Mesendoderm (in vitro differentiated cells): ENCODE measurements at regions not wholly inside any gene's neighbourhood (a gene's known extent, or its start where the extent isn't known, plus 50 kb on each side); places are given as distances from the start of the nearest gene placed in this dataset.

Experiments
- DNase-seq: peaks from one replicate; pipeline ENCODE4 v3.0.0; 2013
- H2AK5ac ChIP-seq: 2 replicates; pipeline ENCODE4 v1.6.1; 2013; ENCODE audit warnings: low read length, inconsistent platforms
- H2BK120ac ChIP-seq: 2 replicates; pipeline ENCODE4 v1.6.1; 2013; ENCODE audit warnings: low read depth, mild to moderate bottlenecking, low read length, moderate library complexity, mixed read lengths
- H2BK15ac ChIP-seq: replicated peaks from 2 replicates; pipeline ENCODE4 v1.6.1; 2013; ENCODE audit warnings: low read depth, mild to moderate bottlenecking, moderate library complexity
- H2BK5ac ChIP-seq: 2 replicates; pipeline ENCODE4 v1.6.1; 2013; ENCODE audit warnings: low read length, inconsistent platforms
- H3K18ac ChIP-seq: 2 replicates; pipeline ENCODE4 v1.6.1; 2013; ENCODE audit warnings: mild to moderate bottlenecking, low read length, mixed read lengths
- H3K23ac ChIP-seq: one replicate; pipeline ENCODE4 v1.6.1; 2013; ENCODE audit warnings: low read length
- H3K27ac ChIP-seq: 2 replicates; pipeline ENCODE4 v1.5.1; 2013; ENCODE audit warnings: low read depth, mild to moderate bottlenecking, inconsistent platforms, low read length, moderate library complexity
- H3K27me3 ChIP-seq: 2 replicates; pipeline ENCODE4 v1.6.1; 2013; ENCODE audit warnings: low read length, control low read depth, mild to moderate bottlenecking, inconsistent platforms; ENCODE audit not compliant: insufficient read depth, poor library complexity
- H3K36me3 ChIP-seq: 2 replicates; pipeline ENCODE4 v1.6.1; 2013; ENCODE audit warnings: low read length, inconsistent platforms; ENCODE audit not compliant: control insufficient read depth, insufficient read depth
- H3K4ac ChIP-seq: one replicate; pipeline ENCODE4 v1.6.1; 2013; ENCODE audit warnings: low read depth, mild to moderate bottlenecking, low read length, moderate library complexity
- H3K4me1 ChIP-seq: 2 replicates; pipeline ENCODE4 v1.6.1; 2013; ENCODE audit warnings: low read depth, low read length, inconsistent platforms; ENCODE audit not compliant: control insufficient read depth
- H3K4me2 ChIP-seq: 2 replicates; pipeline ENCODE4 v1.6.1; 2013; ENCODE audit warnings: low read length
- H3K4me3 ChIP-seq: 2 replicates; pipeline ENCODE4 v1.5.1; 2013; ENCODE audit warnings: mild to moderate bottlenecking, low read length
- H3K56ac ChIP-seq: one replicate; pipeline ENCODE4 v1.6.1; 2013; ENCODE audit warnings: low read length
- H3K79me1 ChIP-seq: 2 replicates; pipeline ENCODE4 v1.6.1; 2013; ENCODE audit warnings: low read length, inconsistent platforms
- H3K79me2 ChIP-seq: 2 replicates; pipeline ENCODE4 v1.6.1; 2013; ENCODE audit warnings: mild to moderate bottlenecking, low read length; ENCODE audit not compliant: control insufficient read depth, insufficient read depth
- H3K9ac ChIP-seq: 2 replicates; pipeline ENCODE4 v1.6.1; 2013; ENCODE audit warnings: low read length, inconsistent platforms
- H4K5ac ChIP-seq: one replicate; pipeline ENCODE4 v1.6.1; 2013; ENCODE audit warnings: low read length
- H4K8ac ChIP-seq: one replicate; pipeline ENCODE4 v1.6.1; 2013; ENCODE audit warnings: low read depth, mild to moderate bottlenecking, control low read depth, low read length, moderate library complexity
- WGBS: extraction: QIAGEN DNeasy Blood & Tissue Kit; methylation state at CpG from one replicate; pipeline ENCODE4 v1.1.7; 2013; ENCODE audit warnings: low lambda C conversion rate, missing lambda C conversion rate; ENCODE audit not compliant: insufficient coverage; ENCODE audit errors: extremely low coverage; 5-methylcytosine and 5-hydroxymethylcytosine counted together

DNA sequence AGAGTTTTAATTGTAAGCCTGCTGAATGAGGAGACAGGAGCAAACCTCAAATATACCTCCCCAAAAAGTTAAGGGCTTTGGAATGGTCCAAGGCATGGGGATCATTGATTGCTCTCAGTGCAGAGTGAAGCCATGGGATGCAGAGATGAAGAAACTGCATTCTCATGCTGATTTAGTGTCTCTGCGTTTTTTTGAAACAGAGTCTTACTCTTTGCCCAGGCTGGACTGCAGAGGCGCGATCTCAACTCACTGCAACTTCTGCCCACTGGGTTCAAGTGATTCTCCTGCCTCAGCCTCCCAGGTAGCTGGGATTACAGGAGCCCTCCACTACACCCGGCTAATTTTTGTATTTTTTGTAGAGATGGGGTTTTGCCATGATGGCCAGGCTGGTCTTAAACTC, 99.3 kb upstream of the ETV3 start:
- no peak overlapping the region for H2AK5ac ChIP-seq
- no CpG with 5 or more reads among the region's 4 CpGs for WGBS
- peaks cover 12% of the 10 kb centered on the region for H3K4me1 ChIP-seq
- no peak overlapping the region for H3K9ac ChIP-seq
- H3K23ac ChIP-seq: no peak overlapping the region
- H2BK5ac ChIP-seq: no peak overlapping the region
- H3K79me2 ChIP-seq: no peaks in the 10 kb centered on the region
- no peak overlapping the region for H3K4me2 ChIP-seq
- no peak overlapping the region for H3K27ac ChIP-seq
- H3K27me3 ChIP-seq: no peaks in the 10 kb centered on the region
- H2BK120ac ChIP-seq: no peak overlapping the region
- H3K79me1 ChIP-seq: no peaks in the 10 kb centered on the region
- H3K36me3 ChIP-seq: no peaks in the 10 kb centered on the region
- no peak overlapping the region for H4K8ac ChIP-seq
- DNase-seq: no peak
- H3K4ac ChIP-seq: no peak overlapping the region
- no peak overlapping the region for H4K5ac ChIP-seq
- H3K56ac ChIP-seq: peak overlapping the region; percentile 22
- no peak overlapping the region for H3K18ac ChIP-seq
- H2BK15ac ChIP-seq: no peak overlapping the region
- H3K4me3 ChIP-seq: no peak overlapping the region

DNA sequence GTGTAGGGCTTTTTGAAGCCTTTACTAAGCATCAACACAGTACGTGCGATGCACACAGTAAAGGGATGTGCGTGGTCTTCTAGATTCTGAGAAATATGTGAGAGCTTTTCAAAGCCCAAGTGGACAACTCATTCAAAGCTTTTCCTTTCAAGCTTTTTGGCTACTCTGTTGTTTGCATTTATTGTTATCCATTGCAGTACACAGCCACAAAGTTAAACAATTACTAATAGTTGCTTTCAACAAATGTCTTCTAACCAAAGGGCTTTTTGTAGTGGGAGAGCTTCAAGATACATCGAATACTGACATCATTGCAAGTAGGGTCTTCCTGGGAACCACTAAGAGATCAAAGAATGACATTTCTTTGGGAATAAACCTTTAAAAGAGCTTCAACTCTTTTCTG, 97.9 kb upstream of the ETV3 start:
- Histone ChIP-seq H3K23ac (no peak overlapping the region), H3K4me2 (no peak overlapping the region), H2AK5ac (no peak overlapping the region), H2BK120ac (no peak overlapping the region), H3K9ac (no peak overlapping the region), H2BK5ac (no peak overlapping the region), H3K27me3 (no peaks in the 10 kb centered on the region), H4K8ac (no peak overlapping the region), H4K5ac (no peak overlapping the region), H3K18ac (peak overlapping the region; percentile 86), H3K79me2 (no peaks in the 10 kb centered on the region), H3K36me3 (no peaks in the 10 kb centered on the region), H2BK15ac (no peak overlapping the region), H3K79me1 (no peaks in the 10 kb centered on the region), H3K4ac (peak overlapping the region; percentile 40), H3K56ac (no peak overlapping the region), H3K4me3 (no peak overlapping the region), H3K27ac (no peak overlapping the region), H3K4me1 (peaks cover 12% of the 10 kb centered on the region)
- DNase-seq: no peak
- WGBS: no CpG with 5 or more reads among the region's 4 CpGs

DNA sequence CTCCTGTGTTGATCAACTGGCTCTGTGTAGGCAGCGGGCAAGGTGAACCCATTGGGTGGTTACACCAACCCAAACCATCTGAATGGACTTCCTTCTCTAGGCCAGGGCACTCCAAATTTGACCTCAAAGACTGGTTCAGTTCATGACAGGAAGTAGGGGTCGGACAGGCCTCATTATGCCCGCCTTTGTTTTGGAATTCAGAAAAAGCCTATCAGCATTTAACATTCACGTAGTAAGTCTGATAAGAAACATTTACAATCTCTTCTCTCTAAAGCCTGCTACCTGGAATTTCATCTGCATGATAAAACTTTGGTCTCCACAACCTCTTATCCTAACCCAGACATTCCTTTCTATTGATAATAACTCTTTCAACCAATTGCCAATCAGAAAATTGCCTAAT, 97.1 kb upstream of the ETV3 start:
- Histone ChIP-seq H2BK120ac (no peak overlapping the region), H3K4me1 (peaks cover 12% of the 10 kb centered on the region)

DNA sequence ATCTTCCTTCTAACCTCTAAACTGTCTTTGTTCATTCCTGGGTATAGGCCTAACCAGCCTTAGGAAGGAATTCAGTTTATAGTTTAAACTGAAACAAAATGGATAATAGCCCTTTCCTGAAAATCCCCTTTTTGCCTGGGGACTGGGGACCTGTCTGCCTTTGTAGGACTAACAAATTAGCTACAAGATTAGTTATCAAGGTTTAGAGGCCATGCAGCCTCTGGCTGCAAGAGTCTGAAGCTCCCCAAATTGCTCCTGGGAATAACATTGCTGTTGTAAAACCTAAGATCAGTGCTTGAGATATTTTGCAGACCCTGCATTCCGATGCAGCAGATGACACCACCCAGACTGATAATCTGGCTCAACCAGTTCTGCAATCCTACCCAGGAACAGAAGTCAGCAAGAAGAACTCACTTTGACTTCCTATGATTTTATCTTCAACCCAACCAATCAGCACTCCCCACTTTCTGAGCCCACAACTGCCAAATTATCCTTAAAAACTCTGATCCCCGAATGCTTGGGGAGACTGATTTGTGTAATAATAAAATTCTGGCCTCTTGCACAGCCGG, 96.6 kb upstream of the ETV3 start:
- peak overlapping the region; percentile 53 for H3K27ac ChIP-seq
- H3K79me2 ChIP-seq: no peaks in the 10 kb centered on the region
- no peak overlapping the region for H3K23ac ChIP-seq
- H3K4me3 ChIP-seq: no peak overlapping the region
- DNase-seq: peak; percentile 82
- no peaks in the 10 kb centered on the region for H3K36me3 ChIP-seq
- H2BK15ac ChIP-seq: no peak overlapping the region
- no peak overlapping the region for H3K4ac ChIP-seq
- no peak overlapping the region for H3K9ac ChIP-seq
- H2BK120ac ChIP-seq: peak overlapping the region; percentile 89
- no CpG with 5 or more reads among the region's 3 CpGs for WGBS
- no peak overlapping the region for H2AK5ac ChIP-seq
- H3K27me3 ChIP-seq: no peaks in the 10 kb centered on the region
- H3K4me2 ChIP-seq: no peak overlapping the region
- H3K18ac ChIP-seq: no peak overlapping the region
- H3K56ac ChIP-seq: peak overlapping the region; percentile 8
- H4K5ac ChIP-seq: no peak overlapping the region
- H4K8ac ChIP-seq: no peak overlapping the region
- no peaks in the 10 kb centered on the region for H3K79me1 ChIP-seq
- H2BK5ac ChIP-seq: peak overlapping the region; percentile 33
- H3K4me1 ChIP-seq: peaks cover 12% of the 10 kb centered on the region

More for the DNA sequence above, 97.1 kb upstream of the ETV3 start:
- Histone ChIP-seq H4K8ac (no peak overlapping the region), H3K36me3 (no peaks in the 10 kb centered on the region), H3K4me2 (no peak overlapping the region), H2AK5ac (no peak overlapping the region), H3K9ac (no peak overlapping the region), H4K5ac (no peak overlapping the region), H3K56ac (peak overlapping the region; percentile 8), H3K79me2 (no peaks in the 10 kb centered on the region), H3K18ac (no peak overlapping the region), H3K23ac (no peak overlapping the region), H3K4ac (no peak overlapping the region), H3K27me3 (no peaks in the 10 kb centered on the region), H3K4me3 (no peak overlapping the region), H2BK15ac (no peak overlapping the region), H3K27ac (peak overlapping the region; percentile 2), H2BK5ac (peak overlapping the region; percentile 33), H3K79me1 (no peaks in the 10 kb centered on the region)
- no CpG with 5 or more reads among the region's 4 CpGs for WGBS
- peak; percentile 86 for DNase-seq

DNA sequence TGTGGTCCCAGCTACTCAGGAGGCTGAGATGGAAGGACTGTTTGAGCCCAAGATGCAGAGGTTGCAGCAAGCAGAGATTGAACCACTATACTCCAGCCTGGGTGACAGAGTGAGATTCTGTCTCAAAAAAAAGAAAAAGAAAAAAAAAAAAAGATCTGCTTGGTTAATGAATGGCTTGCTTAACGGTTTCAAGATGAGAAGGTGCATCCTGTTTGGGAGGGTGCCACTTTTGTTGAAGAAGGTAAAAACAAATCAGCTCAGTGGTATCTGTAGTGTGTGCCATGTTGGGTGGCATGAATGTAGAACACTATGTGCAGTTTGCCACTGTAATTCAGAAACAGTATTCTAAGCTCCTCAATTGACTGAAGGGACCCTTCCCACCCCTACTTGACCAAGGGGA, 94.9 kb upstream of the ETV3 start:
- H3K9ac ChIP-seq: no peak overlapping the region

More for the DNA sequence above, 94.9 kb upstream of the ETV3 start:
- Histone ChIP-seq H3K23ac (no peak overlapping the region), H3K36me3 (no peaks in the 10 kb centered on the region), H3K18ac (no peak overlapping the region), H3K4me1 (peaks cover 8% of the 10 kb centered on the region), H3K27ac (no peak overlapping the region), H4K5ac (no peak overlapping the region), H2BK5ac (no peak overlapping the region), H3K4ac (no peak overlapping the region), H3K56ac (no peak overlapping the region), H3K27me3 (no peaks in the 10 kb centered on the region), H3K4me2 (no peak overlapping the region), H4K8ac (no peak overlapping the region), H2BK120ac (no peak overlapping the region), H2AK5ac (no peak overlapping the region), H3K4me3 (no peak overlapping the region), H3K79me2 (no peaks in the 10 kb centered on the region), H3K79me1 (no peaks in the 10 kb centered on the region), H2BK15ac (no peak overlapping the region)
- DNase-seq: no peak
- WGBS: no CpG with 5 or more reads among the region's 1 CpG
